HG02981 (cell line): ENCODE measurements at regions not wholly inside any gene's neighbourhood (a gene's known extent, or its start where the extent isn't known, plus 50 kb on each side); places are given as distances from the start of the nearest gene placed in this dataset.
"Not testable (repeated sequence)": the region's sequence is repeated elsewhere in the genome, so short reads cannot be mapped to it uniquely, and the experiment has no call there.

Experiments
- ATAC-seq: cut with Tn5 transposase; IDR thresholded peaks from one replicate; pipeline ENCODE4 v1.9.1; 2021; ENCODE audit warnings: mild to moderate bottlenecking, moderate library complexity; ENCODE audit not compliant: unreplicated experiment

DNA sequence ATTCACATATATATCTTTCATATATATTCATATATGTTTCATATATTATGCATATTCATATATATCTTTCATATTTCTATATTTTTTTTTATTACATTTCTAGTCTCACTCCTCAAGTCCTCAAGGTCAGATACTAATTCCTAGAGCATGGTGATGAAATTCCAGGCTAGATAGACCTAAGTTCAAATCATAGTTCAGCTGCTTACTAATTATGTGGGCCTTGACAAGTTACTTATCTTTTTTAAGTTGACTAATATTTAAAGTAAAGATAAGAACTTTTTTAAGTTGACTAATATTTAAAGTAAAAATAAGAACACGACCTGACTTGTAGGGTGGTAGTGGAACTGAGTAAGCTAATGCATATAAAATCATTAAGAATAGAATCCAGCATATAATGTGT lies 495.6 kb upstream of the MAN1A1 start:
- no peak for ATAC-seq

DNA sequence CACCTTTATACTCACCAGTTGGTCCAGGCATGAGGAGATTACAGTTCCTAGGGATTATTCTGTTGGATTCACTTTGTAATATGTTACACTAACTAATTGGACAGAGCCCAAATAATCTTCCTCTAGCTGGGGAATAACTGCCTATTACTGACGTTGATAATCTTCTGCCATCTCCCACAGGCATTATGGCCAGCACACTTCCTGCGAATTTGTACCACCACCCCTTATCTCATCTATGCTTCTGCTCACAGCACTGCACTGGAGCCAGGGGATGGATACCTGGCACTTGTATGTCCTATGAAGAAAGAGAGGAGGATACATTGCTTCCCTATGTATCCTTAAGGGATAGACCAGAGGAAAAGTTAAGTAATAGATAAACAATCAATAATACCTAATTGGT lies 494.8 kb upstream of the MAN1A1 start:
- ATAC-seq = no peak

DNA sequence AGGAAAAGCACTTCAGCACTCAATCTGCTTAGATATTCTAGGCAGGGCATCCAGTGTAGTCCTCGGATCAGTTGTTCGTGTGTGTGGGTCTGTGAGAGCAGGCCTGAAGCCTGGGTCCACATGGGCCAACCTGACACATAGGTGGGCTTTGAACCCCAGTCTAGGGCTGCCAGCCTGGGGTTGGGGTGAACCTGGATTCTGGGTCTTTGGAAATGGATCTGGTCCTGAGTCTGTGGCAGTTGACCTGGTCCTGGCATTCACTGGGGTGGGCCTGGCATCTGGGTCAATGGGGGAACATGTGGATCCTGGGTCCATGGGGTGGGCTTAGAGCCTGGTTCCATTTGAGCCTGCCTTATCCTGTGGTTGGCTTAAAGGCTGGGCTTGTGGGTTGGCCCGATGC lies 492.6 kb upstream of the MAN1A1 start:
- ATAC-seq = no peak

DNA sequence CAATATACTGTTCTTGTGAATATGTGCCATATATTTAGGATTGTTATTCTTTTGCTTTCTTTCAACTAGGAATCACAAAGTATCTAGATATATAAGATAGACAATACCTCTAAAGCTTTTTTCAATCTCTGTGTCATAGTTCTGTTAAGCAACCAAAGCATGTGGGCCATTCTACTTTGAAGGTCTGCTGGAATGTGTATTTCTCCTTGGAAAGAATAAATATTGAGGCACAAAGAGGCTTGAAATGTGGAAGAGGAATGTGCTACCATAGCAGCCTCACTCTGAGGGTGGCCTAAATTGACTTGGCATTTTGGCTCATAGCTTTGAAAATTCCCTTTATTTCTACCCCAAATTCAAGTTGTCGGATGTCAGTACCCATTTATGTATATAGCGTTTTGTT lies 488.5 kb upstream of the MAN1A1 start:
- no peak for ATAC-seq

DNA sequence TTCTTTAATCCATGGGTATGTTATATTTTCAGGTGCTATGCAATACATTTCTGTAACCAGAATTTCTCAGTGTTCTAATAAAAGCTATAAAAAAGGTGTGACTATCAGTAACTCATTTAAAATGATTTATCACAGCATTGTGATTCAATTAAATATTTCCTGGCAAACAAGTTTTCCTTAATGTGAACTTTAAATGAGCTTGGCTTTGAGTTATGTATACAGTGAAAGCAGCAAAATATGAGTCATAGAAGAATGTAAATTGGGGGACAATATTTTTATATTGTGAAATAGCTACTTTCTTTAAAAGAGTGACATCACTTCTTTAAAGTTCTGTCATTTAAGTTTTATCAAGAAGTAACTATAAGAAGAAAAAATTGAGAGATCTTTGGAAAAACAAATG lies 484.9 kb upstream of the MAN1A1 start:
- ATAC-seq = no peak

DNA sequence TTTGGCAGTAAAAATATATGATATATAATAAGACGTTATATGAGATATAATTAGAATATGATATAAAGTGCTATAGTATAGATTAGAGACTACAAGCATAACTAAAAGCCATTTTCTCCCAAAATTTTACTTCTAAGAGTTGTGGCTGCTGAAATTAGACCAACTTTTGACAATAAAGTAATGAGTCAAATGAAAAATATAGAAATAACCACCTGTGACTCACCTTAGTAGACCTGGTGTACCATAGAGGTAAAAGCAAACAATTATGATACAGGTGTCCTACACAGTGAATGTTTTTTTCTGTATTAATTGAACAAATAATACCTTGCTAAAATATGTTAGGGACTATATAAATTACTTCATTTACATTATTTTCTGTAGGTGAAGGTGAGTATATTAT lies 482.9 kb upstream of the MAN1A1 start:
- no peak for ATAC-seq

DNA sequence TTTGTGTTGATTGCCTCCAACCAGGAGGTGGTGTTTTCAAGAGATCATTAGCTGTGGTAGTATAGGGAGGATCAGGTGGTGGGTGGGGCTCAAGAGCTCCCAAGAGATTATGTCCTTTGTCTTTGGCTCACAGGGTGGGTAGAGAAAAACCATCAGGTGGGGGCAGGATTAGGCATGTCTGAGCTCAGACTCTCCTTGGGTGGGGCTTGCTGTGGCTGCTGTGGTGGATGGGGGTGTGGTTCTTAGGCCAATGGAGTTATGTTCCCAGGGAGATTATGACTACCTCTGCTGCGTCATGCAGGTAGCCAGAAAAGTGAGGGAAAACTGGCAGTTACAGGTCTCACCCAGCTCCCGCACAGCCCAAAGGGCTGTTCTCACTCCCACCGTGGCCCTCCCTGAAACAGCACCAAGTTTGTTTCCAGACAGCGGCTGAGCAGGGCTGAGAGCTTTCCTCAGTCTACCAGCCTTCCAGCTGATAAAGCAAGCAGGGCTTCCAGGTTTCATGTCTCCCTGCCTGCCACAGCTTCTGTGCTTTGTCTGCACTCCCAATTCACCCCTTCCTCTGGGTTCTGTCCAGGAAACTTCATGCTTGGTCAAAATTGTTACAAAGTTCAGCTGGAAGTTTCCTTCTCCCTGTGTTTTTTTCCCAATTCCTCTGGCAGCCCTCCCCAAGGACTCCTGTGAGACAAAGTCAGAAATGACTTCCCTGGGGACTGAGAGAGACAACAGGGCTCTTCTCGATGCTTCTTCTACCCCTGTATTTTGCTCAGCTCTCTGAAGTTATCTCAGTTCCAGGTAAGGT lies 481.1 kb upstream of the MAN1A1 start:
- ATAC-seq = no peak

DNA sequence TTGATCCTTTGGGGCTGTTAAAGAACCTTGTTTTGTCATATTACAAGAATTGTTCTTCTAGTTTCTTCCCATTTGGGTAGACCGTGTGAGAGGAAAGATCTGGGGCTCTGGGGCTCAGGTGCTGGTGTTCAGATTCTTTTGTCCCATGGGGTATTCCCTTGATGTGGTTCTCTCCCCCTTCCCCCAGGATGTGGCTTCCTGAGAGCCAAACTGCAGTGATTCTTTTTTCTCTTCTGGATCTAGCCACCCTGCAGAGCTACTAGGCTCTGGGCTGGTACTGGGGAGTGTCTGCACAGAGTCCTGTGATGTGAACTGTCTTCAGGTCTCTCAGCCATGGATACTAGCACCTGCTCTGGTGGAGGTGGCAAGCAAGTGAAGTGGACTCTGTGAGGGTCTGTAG lies 480.5 kb upstream of the MAN1A1 start:
- ATAC-seq = no peak

DNA sequence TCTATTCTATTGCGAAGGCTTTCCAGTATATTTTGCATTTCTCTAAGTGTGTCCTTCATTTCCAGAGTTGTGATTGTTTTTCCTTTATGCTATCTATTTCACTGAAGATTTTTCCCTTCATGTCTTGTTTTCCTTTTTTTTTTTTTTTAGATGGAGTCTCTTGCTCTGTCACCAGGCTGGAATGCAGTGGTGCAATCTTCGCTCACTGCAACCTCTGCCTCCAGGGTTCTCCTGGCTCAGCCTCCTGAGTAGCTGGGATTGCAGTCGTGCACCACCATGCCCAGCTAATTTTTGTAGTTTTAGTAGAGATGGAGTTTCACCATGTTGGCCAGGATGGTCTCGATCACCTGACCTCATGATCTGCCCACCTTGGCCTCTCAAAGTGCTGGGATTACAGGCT lies 479.9 kb upstream of the MAN1A1 start:
- not testable (repeated sequence) for ATAC-seq

DNA sequence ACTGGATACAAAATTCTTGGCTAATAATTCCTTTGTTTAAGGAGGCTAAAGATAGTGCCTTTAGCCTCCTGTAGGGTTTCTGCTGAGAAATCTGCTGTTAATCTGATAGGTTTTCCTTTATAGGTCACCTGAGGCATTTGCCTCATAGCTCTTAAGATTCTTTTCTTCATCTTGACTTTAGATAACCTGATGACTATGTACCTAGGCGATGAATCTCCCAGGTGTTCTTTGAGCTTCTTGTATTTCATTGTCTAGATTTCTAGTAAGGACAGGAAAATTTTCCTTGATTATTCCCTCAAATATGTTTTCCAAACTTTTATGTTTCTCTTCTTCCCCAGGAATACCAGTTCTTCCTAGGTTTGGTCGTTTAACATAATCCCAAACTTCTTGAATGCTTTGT lies 479.4 kb upstream of the MAN1A1 start:
- no peak for ATAC-seq

DNA sequence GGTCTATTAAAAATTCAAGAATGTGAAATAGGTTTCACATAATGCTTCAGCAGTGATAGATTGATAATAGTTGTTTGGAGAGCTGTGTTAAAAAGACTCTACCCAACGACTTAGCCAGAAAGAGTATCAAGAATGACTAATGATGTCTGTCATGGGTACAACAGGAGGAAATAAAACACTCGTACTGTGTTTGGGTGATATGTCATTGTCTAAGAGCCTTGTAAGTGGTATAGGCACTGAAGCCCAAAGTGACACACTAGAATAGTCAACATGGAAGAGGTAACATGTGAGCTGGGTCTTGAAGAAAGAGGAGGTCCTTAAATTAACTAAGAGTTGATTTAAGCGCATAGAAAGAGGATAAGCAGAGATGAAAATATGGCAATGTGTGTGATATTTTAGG lies 471.8 kb upstream of the MAN1A1 start:
- no peak for ATAC-seq

DNA sequence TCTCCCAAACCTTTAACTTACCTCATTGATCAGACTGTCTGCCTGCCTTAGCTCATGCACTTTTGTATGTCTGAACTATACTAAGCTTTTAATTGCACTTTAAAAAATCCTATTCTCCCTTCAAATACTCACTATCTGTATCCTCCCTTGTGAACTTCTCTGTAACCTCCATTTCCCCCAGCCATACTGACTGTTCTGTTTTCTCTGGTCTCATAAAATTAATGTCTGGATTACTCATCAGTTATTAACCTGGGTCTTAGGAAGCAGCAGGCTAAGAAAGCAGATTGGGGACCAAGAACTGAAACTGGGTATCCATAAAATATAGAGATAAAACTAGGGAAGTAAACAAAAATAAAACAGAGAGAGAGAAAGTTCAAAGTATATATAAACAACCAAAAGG lies 469.3 kb upstream of the MAN1A1 start:
- no peak for ATAC-seq

DNA sequence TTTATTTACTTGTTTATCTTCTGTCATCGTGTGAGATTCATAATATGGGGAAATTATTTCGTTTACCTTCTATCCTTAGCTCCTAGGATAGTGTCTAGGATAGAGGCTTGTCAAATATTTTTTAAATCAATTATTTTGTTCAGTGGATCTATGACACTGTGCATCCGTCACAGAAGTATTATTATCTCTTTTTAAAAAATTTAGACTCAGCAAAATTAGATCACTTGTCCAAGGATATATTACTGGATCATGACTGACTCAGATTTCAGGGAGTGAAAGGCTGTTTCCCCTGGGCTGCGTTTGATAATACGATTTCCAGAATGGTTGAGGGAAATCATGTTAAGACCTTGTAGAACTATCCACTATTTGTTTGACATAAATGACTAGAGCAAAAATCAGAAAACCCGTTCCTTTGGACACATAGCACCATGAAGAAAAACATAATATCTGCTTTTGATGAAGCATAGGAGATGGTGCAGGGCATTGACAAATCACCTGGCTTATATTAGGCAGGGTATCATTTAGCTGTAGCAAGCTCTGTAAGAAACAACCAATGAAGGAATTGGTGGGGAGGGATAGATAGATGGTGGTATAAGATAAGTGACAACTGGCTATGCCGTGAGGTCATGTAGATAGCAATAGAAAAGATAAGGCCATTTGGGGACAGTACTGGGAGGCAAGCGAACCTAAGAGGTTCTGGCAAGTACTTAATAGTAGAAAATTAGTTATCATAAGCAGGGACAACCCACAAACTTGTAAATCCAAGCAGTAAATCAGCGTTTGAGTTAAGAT lies 465.2 kb upstream of the MAN1A1 start:
- no peak for ATAC-seq

DNA sequence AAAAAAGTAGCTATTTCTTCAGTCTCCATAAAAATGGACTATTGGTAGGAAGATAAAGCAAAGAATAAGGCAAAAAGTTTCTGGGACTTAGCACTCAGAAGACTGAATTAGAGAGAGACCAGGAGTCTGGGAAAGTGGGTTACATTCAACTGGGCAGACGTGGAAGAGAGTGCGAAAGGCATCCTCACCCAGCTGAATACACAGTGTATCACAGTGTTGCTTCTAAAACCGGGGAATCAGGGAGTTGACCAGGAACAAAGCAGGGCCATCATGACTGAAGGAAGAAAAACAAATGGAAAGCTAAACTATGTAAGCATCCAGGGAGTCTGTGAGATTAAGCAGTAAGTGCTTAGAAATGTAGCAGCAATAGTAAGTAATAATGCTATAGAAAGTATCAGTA lies 452.9 kb upstream of the MAN1A1 start:
- ATAC-seq = no peak

DNA sequence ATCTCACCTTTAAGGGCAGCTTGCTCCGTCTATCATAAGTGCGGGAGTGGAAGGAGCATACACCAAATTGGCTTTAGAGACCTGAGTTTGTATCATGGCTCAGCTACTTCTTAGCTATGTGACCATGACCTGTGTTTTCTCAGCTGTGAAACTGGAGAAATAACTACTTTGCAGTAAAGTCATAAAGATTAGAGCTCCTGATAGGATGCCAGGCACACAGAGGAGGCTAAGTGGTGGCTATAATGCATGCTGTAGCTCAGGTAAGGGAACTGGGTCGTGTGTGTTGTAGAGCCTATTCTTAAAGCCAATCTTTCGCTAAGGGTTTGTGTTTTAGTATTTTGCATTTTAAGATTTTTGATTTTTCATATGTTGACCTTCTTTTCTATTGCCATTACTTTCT lies 451.5 kb upstream of the MAN1A1 start:
- ATAC-seq = no peak

DNA sequence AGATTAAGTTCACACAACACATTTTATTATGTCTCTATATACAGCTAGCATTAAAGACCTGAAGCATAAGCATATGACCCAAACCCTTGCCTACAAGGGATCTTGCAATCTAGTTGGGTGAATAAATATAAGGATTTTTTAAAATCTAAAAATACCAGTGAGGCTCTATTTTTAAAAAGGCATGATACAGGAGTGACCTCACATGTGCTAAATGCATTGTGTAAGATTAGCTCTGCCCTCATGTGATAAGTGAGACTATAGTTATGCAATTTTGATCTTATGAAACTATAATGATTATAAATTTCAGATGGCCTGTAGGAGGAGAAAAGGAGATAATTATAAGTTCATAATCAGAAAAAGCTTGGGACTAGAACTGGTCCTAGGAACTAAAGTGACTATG lies 451.0 kb upstream of the MAN1A1 start:
- no peak for ATAC-seq

DNA sequence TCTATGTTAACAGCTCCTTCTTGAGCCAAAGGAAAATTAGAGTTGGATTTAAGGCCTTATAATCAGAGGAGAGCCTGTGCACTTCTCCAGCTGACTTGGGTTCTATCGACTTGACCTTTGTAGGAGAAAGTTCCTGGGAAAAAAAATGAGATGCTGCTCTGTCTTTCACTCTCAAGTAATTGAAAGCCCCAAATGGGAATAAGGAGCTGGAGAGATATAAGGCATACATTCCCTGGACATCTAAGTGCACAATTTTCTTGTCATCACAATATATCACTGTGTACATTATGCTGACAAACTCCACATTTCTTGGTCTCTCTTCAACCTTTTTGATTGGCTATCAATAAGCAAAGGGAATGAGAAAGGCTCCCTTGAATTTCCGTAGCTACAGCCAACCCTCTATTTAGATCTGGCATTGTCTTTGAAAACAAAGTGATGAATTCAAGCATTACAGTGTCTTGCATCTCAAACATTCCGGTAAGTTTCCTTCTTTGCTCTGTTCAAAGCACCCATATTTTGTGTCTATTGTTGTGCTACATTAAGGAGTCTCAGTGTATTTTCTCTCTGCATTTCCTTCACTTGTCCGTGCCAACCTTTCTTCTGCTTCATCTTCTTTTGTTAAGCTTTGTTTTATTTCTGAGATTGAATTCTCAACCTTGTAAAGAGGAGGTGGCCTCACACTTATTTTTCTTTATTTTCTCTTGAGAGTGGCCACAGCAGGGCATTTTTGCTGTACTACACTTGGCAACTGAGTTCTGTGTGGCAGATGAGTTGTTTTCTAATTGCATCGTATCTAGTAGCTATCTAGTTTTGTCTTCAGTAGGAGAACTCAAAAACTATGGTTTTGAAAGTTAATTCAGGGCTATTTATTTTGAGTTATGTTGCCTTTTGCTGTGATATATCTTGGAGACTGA lies 450.3 kb upstream of the MAN1A1 start:
- no peak for ATAC-seq

DNA sequence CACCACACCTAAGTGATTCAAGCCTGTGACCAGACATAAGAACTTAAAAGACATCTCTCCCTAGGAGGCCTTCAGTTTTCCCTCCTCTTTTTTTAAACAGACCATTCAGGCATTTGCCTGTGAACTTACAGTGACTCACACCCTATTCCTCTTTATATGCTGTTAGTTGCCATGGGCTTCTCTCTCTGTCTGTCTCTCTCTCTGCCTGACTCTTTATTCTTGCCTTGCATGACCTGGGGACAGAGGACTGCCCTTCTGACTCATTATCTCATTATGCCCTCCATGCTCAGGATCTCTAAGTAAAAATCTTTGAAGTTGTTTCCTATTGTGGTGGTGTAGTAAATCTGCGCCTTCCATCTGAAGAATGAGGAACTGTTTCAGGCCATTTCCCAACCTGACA lies 442.2 kb upstream of the MAN1A1 start:
- no peak for ATAC-seq

DNA sequence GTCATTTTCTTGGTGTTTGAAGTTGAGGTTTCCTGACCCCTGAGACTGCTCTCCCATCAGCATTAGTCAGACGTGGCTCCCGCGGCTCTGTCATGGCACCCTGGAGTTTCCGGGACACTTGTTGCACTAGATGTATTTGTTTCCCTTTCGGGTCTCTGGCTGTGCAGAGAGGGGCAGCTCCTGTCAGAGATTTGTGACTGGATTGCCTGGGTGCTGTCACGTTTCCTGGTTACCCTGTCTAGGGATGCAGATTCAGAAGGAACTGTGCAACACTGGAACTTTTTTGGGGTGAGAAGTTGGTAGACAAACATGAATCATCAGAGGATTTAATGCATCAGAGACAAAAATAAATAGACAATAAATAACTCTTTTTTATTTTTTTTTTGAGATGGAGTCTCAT lies 431.8 kb upstream of the MAN1A1 start:
- no peak for ATAC-seq

DNA sequence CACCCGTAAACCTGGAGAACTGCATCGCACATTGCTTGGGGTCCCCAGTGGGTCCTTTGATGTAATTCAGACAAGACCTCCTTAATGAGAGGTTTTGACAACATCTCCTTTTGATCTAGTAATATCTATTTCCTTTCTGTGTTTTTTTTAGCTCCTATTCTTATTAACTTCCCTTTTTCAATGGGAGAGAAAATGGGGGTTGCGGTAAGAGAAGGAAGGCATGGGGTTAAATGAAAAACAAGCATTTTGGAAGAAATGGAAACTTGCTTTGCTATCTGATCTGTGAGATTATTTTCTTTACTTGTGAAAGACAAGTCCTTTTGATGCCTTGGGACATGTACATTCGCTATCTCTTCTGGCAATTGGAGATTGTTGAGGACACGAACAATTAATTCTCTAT lies 418.6 kb upstream of the MAN1A1 start:
- no peak for ATAC-seq

DNA sequence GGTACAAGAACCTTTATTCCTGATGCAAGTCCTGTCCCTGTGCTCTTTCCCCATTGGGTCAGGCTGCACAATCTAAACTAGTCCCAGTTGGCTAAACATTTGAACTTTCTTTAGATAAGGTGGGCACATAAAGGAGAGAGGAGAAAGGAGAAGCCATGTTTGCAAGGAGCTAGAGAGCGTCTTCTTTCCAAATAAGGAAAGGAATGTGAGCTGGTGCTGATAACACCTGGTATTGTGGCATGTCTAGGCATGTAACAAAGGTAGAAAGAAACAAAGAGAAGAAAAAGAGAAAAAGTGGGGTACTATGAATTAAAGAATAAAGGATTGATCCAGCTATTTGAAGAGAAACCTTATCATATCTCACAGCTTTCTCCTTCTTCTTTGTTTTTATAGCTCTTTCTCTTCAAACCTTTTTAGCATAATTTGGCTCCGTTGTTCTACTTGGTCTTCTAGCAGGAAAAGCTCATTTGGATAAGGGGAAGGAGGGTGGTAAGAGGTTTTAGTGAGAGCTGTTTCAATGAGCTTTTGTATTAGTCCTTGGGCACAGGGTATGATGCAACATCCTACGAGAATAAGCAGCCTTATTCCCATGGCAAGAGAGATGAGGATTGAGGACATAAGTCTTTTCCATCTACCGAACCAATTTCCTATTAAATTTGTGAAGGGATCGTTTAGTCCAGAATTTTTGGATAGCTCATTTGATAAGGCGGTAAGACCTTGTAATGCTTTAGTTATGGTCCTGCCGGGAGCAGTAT lies 415.5 kb upstream of the MAN1A1 start:
- no peak for ATAC-seq
